GM18499 (cell line): ENCODE measurements at regions not wholly inside any gene's neighbourhood (a gene's known extent, or its start where the extent isn't known, plus 50 kb on each side); places are given as distances from the start of the nearest gene placed in this dataset.

Source experiments
- ATAC-seq: cut with Tn5 transposase; IDR thresholded peaks from one replicate; pipeline ENCODE4 v1.9.1; 2021; ENCODE audit warnings: moderate number of reproducible peaks; ENCODE audit not compliant: insufficient read depth, unreplicated experiment

- no peak for ATAC-seq
Observed at GRCh38 chr3:61497463-61497862, 63.9 kb upstream of the PTPRG start.

DNA sequence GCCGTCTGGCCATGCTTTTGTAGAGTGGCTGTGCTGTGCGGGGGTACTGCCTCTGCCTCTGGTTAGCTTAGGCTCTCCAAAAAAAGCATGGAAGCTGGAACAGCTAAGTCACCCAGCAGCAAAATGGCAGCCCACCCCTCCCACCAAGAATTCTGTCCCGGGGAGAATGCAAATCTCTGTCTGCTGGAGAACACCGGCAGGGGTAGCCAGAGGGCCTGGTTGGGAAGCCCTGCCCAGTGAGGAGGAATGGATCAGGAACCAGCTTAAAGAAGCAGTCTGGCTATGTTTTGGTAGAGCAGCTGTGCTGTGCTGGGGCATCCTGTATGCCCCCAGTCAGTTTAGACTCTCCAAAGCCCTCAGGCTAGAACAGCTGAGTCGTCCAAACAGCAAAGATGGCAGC is 56.2 kb upstream of the PTPRG start:
- no peak for ATAC-seq

DNA sequence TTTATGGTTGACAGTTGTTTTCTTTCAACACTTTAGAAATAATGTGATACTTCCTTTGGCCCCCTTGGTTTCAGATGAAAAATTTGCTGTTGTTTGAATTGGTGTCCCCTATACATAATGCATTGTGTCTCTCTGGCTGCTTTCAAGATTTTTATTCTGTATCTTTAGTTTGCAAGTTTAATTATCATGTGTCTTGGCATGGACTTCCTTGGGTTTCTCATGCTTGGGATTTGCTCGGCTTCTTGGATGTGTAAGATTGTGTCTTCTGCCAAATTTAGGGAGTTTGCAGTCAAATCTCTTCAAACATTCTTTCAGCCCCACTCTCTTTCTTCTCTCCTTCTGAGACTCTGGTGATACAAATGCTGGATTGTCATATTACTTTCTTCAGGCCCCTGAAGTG is 53.4 kb upstream of the PTPRG start:
- ATAC-seq: no peak
